ENCODE measurements at regions not wholly inside any gene's neighbourhood (a gene's known extent, or its start where the extent isn't known, plus 50 kb on each side); places are given as distances from the start of the nearest gene placed in this dataset.

DNA sequence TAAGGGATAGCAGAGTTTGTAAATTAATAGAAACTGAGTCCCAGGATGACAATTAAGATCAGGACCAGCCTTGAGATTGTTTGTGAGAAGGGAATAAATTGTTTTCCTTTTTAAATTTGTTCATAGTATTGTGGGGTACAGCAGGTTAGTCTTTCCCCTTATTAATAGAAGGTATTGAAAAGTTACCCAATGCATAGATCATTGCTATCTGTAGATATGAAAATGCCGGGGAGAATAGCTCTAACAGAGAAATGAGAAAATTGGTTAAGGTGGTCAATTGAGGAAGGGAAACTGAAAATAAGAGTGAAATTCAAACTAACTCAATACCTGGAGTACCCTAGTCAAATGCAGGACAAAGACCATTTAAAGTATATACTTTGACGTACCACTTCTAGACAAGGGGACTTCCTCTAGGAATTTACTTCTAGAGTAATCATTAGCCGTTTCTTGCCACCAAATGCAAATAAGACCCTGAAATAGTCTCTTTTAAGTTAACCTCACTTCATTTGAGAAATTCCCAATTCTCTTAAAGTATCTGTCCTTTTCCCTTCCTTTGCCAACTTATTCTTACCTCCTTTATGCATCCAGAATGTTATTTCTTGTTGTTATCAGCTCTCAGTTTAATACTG is 1224.4 kb upstream of the LRRTM1 start:
- TF ChIP-seq GATA2 (IDR thresholded peaks at IDR 0.05; ENCODE audit: low read depth, low read length) = no peak
- TF ChIP-seq GATA3 (IDR thresholded peaks at IDR 0.05; ENCODE audit: low read depth, low read length) = no peak

Data from SH-SY5Y (cell line).